CD4-positive, alpha-beta T cell (primary cell): ENCODE measurements at regions not wholly inside any gene's neighbourhood (a gene's known extent, or its start where the extent isn't known, plus 50 kb on each side); places are given as distances from the start of the nearest gene placed in this dataset.

Experiments used
- ATAC-seq: fragments of 200-7000 bp; cut with Tn5 transposase; one replicate; pipeline ENCODE4 v1.10.0; 2022; ENCODE audit warnings: mild to moderate bottlenecking; ENCODE audit not compliant: poor library complexity
- CTCF ChIA-PET: fragments of 350-600 bp; sonication (Branson Sonifier 250); formaldehyde crosslinking; loops from one replicate; lab custom pipeline; 2021; ENCODE audit warnings: antibody characterized with exemption, inconsistent platforms; lab: Charles Lee
- POLR2A ChIA-PET: fragments of 350-600 bp; sonication (Branson Sonifier 250); formaldehyde crosslinking; loops from one replicate; lab custom pipeline; 2021; ENCODE audit warnings: antibody characterized with exemption, inconsistent platforms; lab: Charles Lee
- DNase-seq, 14 experiments: peaks; one replicate each; pipeline ENCODE4 v3.0.0-alpha.2; 2013 to 2020; ENCODE audit warnings: mixed read lengths in 2 of 14
- H3K27ac ChIP-seq, 2 donors: one replicate each; pipeline versions ENCODE4 v1.5.1 to v1.7.0; 2013; ENCODE audit warnings: low read length in 2 of 2, low read depth in 1 of 2, mild to moderate bottlenecking in 1 of 2
- H3K27me3 ChIP-seq, 2 experiments: 1 replicate in 1 of 2; 2 replicates in 1 of 2; pipeline versions ENCODE4 v1.6.1 to v1.7.0; 2013; ENCODE audit warnings: low read length in 2 of 2, control low read depth in 1 of 2, mild to moderate bottlenecking in 1 of 2, moderate library complexity in 1 of 2; ENCODE audit not compliant: insufficient read depth in 2 of 2, control insufficient read depth in 1 of 2
- H3K36me3 ChIP-seq: one replicate; pipeline ENCODE4 v1.6.1; 2013; ENCODE audit warnings: low read length, control low read depth; ENCODE audit not compliant: insufficient read depth
- H3K4me1 ChIP-seq: one replicate; pipeline ENCODE4 v1.6.1; 2013; ENCODE audit warnings: low read length, control low read depth; ENCODE audit not compliant: insufficient read depth
- H3K4me3 ChIP-seq: one replicate; pipeline ENCODE4 v1.5.1; 2013; ENCODE audit warnings: mild to moderate bottlenecking, low read length, moderate library complexity
- H3K9me3 ChIP-seq, 2 experiments: 1 replicate in 1 of 2; 2 replicates in 1 of 2; pipeline versions ENCODE4 v1.6.1 to v1.7.0; 2013; ENCODE audit warnings: low read length in 2 of 2, mild to moderate bottlenecking in 2 of 2, control low read depth in 1 of 2, moderate library complexity in 1 of 2; ENCODE audit not compliant: control insufficient read depth in 1 of 2, insufficient read depth in 1 of 2
- H3K27ac Mint-ChIP-seq: one replicate; pipeline ENCODE4 v1.8.0; 2020; ENCODE audit warnings: mixed read lengths
- H3K27me3 Mint-ChIP-seq: one replicate; pipeline ENCODE4 v1.8.0; 2021; ENCODE audit warnings: mixed read lengths
- H3K36me3 Mint-ChIP-seq: one replicate; pipeline ENCODE4 v1.8.0; 2021; ENCODE audit warnings: low read depth, mixed read lengths
- H3K4me1 Mint-ChIP-seq: one replicate; pipeline ENCODE4 v1.8.0; 2021; ENCODE audit warnings: low read depth, mixed read lengths
- H3K4me3 Mint-ChIP-seq: one replicate; pipeline ENCODE4 v1.8.0; 2020; ENCODE audit warnings: mild to moderate bottlenecking, mixed read lengths
- H3K9me3 Mint-ChIP-seq: one replicate; pipeline ENCODE4 v1.8.0; 2020; ENCODE audit warnings: mixed read lengths
- intact Hi-C, 2 experiments: fragments of 100-400 bp; cut with DNase I in 1 of 2; cut with micrococcal nuclease in 1 of 2; formaldehyde crosslinking; loops; one replicate each; pipeline versions ENCODE4 v1.15.1 to v1.9.0; 2023 to 2025; cut with DNase I, micrococcal nuclease
- TF ChIP-seq, protein P1 (sequence below): fragments of 200-600 bp; IDR thresholded peaks from one replicate; pipeline ENCODE4 v1.8.0; 2022; ENCODE audit warnings: antibody characterized with exemption, mild to moderate bottlenecking

DNA sequence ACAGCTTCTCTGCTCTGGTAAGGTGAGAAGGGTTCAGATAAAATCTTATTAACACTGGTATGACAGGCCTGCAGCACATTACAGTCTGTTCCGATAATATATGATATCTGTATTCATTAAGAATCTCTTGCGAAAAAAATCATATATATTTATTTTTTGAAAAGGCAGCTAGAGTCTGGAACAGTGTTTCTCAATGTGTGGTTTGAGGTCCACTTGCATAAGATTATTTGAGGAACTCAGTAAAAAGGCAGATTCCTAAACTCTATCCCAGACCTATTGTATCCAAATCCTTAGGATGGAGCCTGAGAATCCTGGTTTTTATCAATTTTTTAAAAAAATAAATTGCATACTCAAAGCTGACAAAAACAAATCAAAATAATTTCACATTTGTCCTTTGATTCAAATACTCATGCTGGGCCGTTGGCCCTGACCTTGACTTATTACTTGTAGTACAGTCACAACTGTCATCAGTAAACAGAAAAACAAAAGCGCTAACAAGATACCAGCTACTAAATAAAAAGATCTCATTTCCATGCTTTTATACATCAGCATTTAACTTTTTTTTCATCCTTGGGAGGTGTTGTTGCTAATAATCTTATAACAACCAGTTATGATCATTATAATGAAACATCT, 60.6 kb downstream of the RGS2 start:
- Mint-ChIP-seq H3K27ac (no peak overlapping the region), H3K27me3 (no peaks in the 10 kb centered on the region), H3K4me3 (no peak overlapping the region), H3K4me1 (no peaks in the 10 kb centered on the region), H3K9me3 (no peaks in the 10 kb centered on the region), H3K36me3 (no peaks in the 10 kb centered on the region)
- POLR2A ChIA-PET = no interaction called here
- H3K9me3 ChIP-seq = no peaks in the 10 kb centered on the region
- H3K27ac ChIP-seq = no peak overlapping the region
- no peaks in the 10 kb centered on the region for H3K27me3 ChIP-seq
- ATAC-seq (no peak), DNase-seq (no peak)
- intact Hi-C loops = no loop called here
- H3K36me3 ChIP-seq = no peaks in the 10 kb centered on the region
- no peak overlapping the region for H3K4me3 ChIP-seq
- CTCF ChIA-PET = no interaction called here
- no peaks in the 10 kb centered on the region for H3K4me1 ChIP-seq
- TF ChIP-seq, protein P1, sequence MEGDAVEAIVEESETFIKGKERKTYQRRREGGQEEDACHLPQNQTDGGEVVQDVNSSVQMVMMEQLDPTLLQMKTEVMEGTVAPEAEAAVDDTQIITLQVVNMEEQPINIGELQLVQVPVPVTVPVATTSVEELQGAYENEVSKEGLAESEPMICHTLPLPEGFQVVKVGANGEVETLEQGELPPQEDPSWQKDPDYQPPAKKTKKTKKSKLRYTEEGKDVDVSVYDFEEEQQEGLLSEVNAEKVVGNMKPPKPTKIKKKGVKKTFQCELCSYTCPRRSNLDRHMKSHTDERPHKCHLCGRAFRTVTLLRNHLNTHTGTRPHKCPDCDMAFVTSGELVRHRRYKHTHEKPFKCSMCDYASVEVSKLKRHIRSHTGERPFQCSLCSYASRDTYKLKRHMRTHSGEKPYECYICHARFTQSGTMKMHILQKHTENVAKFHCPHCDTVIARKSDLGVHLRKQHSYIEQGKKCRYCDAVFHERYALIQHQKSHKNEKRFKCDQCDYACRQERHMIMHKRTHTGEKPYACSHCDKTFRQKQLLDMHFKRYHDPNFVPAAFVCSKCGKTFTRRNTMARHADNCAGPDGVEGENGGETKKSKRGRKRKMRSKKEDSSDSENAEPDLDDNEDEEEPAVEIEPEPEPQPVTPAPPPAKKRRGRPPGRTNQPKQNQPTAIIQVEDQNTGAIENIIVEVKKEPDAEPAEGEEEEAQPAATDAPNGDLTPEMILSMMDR = no peak

DNA sequence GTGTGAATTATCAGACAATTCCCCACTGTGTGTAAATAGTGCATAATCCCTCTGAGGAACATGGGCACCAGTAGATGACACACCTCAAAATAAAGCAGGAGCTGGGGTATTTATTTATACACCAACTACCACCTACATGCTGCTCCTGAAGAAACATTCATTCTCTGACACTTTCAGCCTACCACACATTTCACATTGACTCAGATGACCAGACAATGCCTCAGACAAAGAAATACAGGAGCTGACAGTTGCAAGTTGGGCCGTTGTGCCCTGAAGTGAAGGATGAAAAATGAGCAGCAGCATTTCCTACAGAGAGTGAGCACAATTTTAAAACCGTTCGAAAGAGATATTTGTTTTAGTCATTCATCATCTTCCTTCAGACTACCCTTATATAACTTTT, 63.2 kb downstream of the RGS2 start:
- Histone ChIP-seq H3K4me3 (no peak overlapping the region), H3K4me1 (no peaks in the 10 kb centered on the region), H3K9me3 (no peaks in the 10 kb centered on the region), H3K27me3 (no peaks in the 10 kb centered on the region), H3K27ac (no peak overlapping the region), H3K36me3 (no peaks in the 10 kb centered on the region)
- CTCF ChIA-PET = no interaction called here
- POLR2A ChIA-PET = no interaction called here
- Mint-ChIP-seq H3K36me3 (no peaks in the 10 kb centered on the region), H3K27ac (no peak overlapping the region), H3K27me3 (peaks cover 7% of the 10 kb centered on the region), H3K4me1 (no peaks in the 10 kb centered on the region), H3K9me3 (no peaks in the 10 kb centered on the region), H3K4me3 (no peak overlapping the region)
- no peak for ATAC-seq
- DNase-seq = no peak
- intact Hi-C loops = no loop called here
- TF ChIP-seq, protein P1 = no peak

DNA sequence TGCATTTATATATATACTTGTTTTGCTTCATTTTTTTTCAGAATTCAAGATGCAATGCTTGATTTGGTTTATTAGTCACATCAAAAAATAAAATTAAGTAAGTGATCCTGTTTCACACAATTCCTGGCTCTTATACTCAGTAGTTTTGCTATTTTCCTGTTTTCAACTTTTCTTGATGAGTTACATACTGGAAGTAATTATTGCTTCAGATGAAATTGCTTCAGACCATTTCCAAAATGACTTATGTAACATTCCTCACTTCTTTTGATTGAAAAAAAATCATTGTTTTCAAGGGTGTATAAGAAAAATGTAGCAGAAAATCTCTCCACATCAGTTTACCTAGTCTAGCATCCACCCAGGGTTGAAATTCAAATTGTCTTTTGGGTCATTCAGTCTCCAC, 65.0 kb downstream of the RGS2 start:
- CTCF ChIA-PET = no interaction called here
- POLR2A ChIA-PET = no interaction called here
- Histone ChIP-seq H3K9me3 (no peaks in the 10 kb centered on the region), H3K27me3 (no peaks in the 10 kb centered on the region), H3K27ac (no peak overlapping the region), H3K4me3 (no peak overlapping the region), H3K36me3 (no peaks in the 10 kb centered on the region), H3K4me1 (no peaks in the 10 kb centered on the region)
- no peak for ATAC-seq
- TF ChIP-seq, protein P1 = no peak
- no peaks in the 10 kb centered on the region for H3K36me3 Mint-ChIP-seq
- intact Hi-C loops = no loop called here
- H3K27me3 Mint-ChIP-seq = peaks cover 7% of the 10 kb centered on the region
- H3K9me3 Mint-ChIP-seq = no peaks in the 10 kb centered on the region
- no peak overlapping the region for H3K27ac Mint-ChIP-seq
- DNase-seq = no peak
- H3K4me1 Mint-ChIP-seq = no peaks in the 10 kb centered on the region
- H3K4me3 Mint-ChIP-seq = no peak overlapping the region
